Stimulated activated CD4-positive, alpha-beta T cell treated with anti-CD3 and anti-CD28 coated beads, Interleukin-2, amount 100 ng/mL, for 4 hours (primary cell): ENCODE measurements at regions not wholly inside any gene's neighbourhood (a gene's known extent, or its start where the extent isn't known, plus 50 kb on each side); places are given as distances from the start of the nearest gene placed in this dataset.

Source experiments
- DNase-seq: peaks from one replicate; pipeline ENCODE4 v3.0.0-alpha.2; 2020; ENCODE audit warnings: low read depth

GRCh38 chr10:113420057-113420732 lies 132.7 kb upstream of the HABP2 start:
- DNase-seq: no peak

GRCh38 chr10:113420733-113421675 lies 131.8 kb upstream of the HABP2 start:
- DNase-seq: no peak

- DNase-seq: no peak
Observed at GRCh38 chr10:113422371-113422770, 130.5 kb upstream of the HABP2 start.

DNA sequence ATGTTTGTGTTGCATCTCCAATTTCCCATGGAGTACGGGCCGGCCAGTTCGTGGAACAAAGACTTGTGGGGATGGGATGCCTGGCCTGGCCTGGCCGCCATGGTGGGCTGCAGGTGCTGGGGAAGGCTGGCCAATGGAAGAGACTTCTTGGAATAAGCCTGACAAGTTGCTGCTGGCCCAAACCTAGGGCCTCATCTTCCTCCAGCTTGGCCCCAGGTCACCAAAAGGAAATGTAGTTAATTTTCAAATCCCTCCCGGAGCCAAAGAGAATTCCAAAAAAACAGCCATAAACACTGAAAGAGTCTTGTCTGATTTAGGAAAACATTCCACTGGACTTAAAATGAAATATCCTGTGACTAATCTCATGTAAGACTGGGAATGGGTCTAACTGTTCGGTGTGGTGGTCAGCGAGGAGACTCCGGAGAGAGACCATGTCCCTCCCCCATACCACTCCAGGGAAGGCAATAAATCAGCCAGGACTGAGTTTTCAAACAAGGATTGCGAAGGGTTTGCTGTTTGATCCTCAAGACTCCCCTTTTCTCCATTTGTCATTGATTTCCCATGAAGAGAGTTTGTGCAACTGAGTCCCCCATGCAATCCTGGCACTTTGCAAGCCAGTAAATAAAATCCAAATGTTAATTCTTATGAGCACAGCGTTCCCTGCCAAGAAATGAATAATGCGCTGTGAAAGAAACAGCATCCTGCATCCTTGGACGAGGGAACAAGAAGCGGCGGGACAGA lies 128.7 kb upstream of the HABP2 start:
- no peak for DNase-seq

DNA sequence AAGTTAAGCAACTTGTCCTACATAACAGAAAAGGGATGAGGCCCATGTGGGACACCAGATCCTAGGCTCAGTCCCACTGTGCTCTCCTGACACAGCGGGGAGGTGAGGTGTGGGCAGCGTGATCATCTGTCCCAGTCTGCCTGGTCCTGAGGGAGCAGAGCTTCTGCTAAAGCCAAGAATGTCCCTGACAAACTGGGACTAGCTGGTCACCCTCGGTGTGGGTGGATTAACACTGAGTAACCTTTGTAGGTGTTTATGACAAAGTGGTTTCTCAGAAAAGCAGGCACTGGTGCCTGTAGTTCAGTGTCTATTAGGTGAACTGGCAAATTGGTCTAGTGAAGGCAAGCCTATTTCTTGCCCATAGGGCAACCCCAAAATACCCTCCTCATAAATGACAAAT lies 127.8 kb upstream of the HABP2 start:
- DNase-seq: no peak

GRCh38 chr10:113425541-113425951 lies 127.3 kb upstream of the HABP2 start:
- no peak for DNase-seq

DNA sequence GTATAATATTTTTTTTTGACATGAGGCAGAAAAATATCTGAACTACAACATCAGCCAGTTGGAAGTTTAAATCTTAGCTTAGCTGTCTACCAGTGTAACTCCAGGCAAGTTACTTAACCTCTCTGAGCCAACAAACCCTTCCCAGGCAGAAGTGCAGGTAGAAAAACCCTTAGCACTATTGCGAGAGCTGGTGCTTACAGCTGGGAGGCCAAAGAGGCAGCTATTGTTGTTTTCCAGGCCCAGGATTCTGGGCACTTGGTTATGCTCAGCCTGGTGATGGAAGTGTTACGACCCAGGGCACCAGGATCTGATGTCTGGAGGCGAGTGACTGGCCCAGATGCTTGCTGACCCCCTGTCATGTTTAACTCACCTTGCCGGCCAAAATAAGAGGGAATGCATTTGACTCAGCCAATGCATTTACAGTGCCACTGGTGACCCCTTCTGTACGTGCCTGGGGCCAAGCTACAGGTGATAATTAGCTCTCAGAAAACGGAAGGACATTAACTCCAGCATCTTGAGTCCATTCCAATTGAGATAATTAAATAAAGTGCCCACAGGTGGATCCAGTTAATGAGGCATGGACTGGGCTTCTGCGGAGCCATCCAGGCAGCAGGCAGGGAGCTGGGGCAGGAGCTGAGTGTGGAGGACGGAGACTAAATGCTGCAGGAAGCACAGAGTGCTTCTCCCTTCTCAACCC lies 126.5 kb upstream of the HABP2 start:
- DNase-seq: no peak

- DNase-seq: no peak
Observed at GRCh38 chr10:113427236-113427735, 125.6 kb upstream of the HABP2 start.

- DNase-seq: no peak
Observed at GRCh38 chr10:113427811-113428558, 124.9 kb upstream of the HABP2 start.

DNA sequence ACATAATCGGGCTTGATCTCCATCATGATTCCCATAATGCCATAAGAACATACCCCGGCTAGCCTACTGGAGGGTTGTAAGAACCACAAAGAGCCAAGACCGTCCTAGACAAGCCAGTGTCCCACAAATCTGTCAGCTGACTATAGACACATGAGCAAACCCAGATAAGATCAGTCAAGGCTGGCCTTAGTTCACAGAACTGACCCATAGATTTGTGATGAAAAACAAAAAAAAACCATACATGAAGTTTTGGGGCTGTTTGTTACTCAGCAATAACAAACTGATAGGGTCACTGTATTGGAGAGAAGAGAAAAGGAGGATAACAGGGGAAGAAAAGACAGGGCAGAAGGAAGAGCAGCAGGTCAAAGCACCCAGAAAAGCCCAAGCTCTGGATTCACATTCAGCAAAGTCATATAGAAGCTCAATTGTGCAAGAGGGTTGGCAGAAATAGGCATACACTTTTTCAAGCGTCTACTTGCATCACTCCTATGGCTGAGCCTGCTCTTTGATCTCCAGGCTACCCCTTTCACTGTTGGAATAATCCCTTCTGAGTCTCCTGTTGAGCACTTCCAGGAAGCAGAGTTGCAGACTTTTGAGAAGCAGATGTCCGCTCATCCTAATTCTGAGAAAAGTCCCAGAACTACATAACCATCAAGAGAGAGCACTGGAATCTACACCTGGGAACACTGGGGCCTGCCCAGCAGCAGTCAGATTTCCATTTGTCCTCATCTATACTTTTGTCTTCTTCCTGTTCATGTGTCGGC lies 122.0 kb upstream of the HABP2 start:
- DNase-seq: no peak

DNA sequence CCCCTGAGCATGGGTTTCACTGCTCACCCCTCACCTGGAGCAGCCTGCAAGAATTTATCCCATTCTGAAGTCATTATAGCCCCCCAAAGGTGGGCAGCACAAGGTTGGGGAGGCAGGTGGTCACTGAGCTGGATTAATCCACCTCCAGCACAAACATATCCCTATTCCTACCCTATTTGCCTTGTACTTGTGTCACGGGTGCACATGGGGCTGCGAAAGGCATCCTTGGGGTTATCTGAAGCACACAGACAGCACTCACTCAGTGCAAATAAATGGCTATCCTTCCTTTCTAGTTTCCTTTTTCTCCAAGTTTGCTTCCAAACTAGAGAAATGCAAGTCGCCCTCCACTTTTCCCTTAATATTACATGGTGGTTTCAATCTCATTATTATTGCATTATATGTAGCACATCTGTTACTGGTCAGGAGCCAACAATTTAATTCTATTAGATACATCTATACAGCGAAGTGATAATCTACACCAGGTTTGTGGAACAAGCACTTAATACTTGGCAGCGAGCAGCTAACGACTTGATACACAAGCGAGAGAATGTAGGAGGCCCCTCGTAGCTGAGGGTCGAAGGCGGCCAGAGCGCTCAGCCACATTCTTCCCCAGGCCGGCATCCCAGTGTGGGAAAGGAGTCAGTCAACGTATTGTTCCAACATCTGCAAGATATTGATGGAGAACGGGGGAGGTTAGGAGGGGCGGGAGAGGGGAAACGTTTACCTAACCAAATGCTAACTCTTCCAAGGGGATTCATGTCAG lies 121.3 kb upstream of the HABP2 start:
- DNase-seq: no peak

DNA sequence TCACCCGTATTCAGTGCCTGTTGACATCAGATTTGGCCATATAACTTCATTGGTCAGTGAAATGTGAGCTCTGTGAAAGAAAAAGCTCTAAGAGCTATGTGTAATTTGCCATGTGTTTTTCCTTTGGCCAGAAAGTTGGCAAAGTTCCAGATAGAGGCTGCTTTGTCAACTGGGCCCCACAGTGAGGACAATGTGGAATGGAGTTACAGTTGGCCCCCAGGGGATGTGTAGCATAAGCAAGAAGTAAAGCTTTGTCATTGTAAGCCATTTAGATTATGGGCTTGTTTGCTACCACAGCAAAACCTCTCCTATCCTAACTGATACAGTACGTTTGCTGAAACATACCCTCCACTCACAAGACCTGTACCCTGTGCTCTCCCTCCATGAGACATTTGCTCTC lies 119.1 kb upstream of the HABP2 start:
- no peak for DNase-seq

DNA sequence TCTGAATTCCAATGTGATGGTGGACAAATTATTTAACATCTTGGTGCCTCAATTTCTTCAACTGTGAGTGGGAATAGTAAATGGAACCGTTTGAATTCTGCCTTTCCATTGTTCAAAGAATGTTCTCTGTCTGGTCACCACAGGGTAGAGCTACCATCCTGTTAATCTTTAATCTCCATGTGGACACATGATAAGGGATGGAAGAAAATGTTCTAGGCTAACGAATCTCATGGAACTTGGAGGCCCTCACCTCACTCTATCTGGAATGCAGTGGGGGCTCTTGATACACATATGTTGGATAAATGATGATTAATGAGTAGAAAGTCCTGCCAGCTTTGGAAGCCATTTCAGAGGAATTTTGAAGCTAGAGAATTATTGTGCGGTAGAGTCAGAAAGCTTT lies 118.5 kb upstream of the HABP2 start:
- DNase-seq: no peak

DNA sequence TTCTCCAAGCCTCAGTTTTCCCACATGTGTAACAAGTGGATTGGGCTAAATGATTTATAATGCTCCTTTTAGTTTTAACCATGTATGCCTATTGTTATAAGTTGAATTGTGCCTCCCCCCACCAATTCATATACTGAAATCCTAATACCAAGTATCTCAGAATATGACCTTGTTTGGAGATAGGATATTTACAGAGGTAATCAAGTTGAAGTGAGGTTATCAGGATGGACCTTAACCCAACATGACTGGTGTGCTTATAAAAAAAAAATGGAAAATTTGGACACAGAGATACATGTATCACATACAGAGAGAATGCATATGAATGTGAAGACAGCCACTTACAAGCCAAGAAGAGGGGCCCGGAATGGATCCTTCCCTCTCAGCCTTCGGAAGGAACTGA lies 117.9 kb upstream of the HABP2 start:
- DNase-seq: no peak

DNA sequence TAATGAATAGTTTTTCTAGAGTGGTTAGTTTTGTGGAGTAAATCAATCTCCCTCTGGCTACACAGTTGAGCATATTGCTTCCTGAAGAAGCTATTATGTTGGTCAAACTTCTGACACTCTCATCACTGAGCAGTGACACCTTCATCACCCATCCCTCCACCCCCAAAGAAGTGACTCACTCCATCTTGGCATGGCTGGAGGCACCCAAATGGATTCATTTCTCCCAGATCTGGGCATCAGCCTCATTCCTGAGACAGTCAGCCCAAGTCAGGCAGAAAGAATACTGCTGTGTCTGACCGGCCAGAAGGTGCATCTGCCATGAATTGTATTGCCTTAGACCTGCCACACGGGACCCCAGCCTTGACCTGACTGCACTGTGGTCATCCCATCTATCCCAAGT lies 117.0 kb upstream of the HABP2 start:
- DNase-seq: no peak

DNA sequence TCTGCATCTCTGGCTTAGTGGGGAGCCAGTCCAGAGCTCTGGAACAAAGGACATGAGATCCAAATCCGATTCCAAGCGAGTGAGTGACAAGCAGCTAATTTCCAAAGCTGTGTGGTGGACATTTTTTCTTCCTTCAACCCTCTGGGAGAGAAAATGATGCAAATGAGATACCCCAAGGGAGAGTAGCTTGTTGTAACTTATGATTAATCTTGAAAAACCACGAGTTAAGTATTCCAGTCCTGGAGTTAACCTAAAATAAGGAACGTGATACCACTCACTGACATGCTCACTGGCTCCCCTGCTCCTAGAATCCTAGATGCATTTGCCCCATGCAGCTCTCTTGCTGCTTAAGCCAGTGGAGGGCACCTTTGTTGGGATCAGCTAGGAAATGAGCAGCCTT lies 116.0 kb upstream of the HABP2 start:
- no peak for DNase-seq

DNA sequence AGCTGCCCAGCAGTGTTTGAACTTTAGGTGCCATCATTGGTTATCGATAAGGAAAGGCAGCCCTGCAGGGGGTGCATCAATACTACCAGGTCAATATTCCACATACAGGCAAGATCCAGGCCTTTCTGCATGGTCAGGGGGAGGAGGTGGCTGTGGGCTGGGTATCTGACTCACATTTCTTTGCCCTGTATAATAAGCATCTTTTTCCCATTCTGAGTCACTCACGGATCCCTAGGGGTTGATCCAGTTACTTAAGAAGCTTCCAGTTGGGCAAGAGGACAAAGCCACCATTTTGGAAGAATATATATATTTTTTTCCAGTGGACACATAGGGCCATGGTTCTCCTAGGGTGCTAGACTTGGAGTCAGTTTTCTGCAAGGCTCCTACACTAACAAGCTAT lies 114.2 kb upstream of the HABP2 start:
- DNase-seq: no peak

DNA sequence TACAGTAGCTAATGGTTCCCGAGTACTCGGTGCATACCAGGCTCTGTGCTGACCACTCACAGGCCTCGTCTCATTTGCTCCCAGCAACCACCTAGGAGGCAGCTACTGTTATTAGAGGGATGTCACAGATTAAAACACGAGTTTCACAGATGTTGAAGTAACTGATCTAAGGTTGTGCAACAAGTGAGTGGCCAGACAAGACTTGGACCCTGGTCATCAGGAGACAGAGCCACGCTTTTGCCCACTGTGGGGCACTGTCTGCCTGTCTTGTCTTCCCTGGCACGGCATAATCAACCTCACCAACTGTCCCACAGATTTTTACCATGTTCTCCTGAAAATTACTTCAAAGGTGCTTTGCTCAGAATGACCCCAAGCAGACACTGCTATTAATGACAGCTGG lies 111.6 kb upstream of the HABP2 start:
- DNase-seq: no peak

DNA sequence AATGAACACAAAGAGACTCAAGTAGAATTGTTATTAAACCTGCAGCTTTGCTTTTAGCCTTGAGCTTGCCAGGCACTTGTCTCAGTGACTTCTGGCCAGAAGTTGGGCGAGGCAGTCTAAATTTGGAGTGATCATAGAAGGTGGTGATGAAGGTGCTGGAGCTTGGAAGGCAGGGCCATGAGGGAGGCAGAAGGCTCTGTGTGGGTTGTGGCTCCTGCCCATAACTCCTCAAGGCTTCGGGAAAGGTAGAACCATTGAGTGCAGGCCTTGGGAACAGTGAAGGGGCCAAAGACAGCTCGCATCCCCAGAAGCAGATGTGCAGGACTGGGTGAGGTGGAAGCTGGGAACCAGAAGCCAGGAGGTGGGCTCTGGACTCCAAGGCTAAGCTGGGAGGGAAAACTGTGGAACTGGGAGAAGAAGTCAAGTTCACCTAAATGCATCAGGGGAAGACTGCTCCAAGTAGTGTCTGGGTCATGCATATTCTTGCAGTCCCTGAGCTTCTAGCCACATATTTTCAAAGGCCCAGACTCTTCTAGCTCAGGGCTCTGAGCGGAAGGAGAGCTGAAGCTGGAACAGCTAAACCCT lies 111.1 kb upstream of the HABP2 start:
- DNase-seq: no peak
